Stomach smooth muscle (tissue), 2 donors: ENCODE measurements at regions not wholly inside any gene's neighbourhood (a gene's known extent, or its start where the extent isn't known, plus 50 kb on each side); places are given as distances from the start of the nearest gene placed in this dataset.

Source experiments
- H3K27ac ChIP-seq: one replicate; pipeline ENCODE4 v1.7.0; 2013; ENCODE audit warnings: mild to moderate bottlenecking, low read length, inconsistent platforms
- H3K27me3 ChIP-seq, 2 donors: one replicate each; pipeline ENCODE4 v1.7.0; 2013; ENCODE audit warnings: low read length in 2 of 2; ENCODE audit not compliant: insufficient read depth in 2 of 2, control insufficient read depth in 1 of 2
- H3K36me3 ChIP-seq, 2 donors: one replicate each; pipeline ENCODE4 v1.7.0; 2013; ENCODE audit warnings: low read length in 2 of 2; ENCODE audit not compliant: control insufficient read depth in 2 of 2, insufficient read depth in 2 of 2
- H3K4me1 ChIP-seq: one replicate; pipeline ENCODE4 v1.7.0; 2013; ENCODE audit warnings: low read length; ENCODE audit not compliant: control insufficient read depth, insufficient read depth
- H3K4me3 ChIP-seq, 2 donors: one replicate each; pipeline ENCODE4 v1.7.0; 2013; ENCODE audit warnings: low read length in 2 of 2
- H3K9ac ChIP-seq, 2 donors: one replicate each; pipeline ENCODE4 v1.7.0; 2013; ENCODE audit warnings: low read length in 2 of 2, mild to moderate bottlenecking in 1 of 2
- H3K9me3 ChIP-seq, 2 donors: one replicate each; pipeline ENCODE4 v1.7.0; 2013; ENCODE audit warnings: low read length in 2 of 2; ENCODE audit not compliant: control insufficient read depth in 2 of 2
- donor health status: healthy.
- donor health status: Pancreatic carcinoma.

DNA sequence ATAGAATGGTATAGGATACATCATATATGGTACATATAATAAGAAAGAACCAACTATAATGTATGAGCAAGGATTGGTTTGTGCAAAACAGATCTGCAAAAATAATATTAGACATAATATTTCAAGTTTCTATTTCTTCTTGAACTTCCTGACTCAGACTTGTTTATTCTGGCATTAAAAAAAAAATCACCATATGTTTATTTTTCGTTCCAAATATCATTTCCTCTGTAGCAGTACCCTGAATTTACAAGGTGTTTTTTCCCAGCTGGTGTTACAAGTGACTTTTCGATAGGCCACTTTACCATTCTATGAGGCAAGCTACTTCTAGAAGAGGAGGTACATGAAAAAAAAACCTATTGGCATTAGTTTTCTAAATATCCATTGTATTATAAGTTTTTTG is 785.0 kb downstream of the PDCD6IP start:
- no peaks in the 10 kb centered on the region for H3K36me3 ChIP-seq
- H3K27me3 ChIP-seq, result no peaks in the 10 kb centered on the region
- no peak overlapping the region for H3K4me3 ChIP-seq
- no peaks in the 10 kb centered on the region for H3K9me3 ChIP-seq
- no peaks in the 10 kb centered on the region for H3K4me1 ChIP-seq
- no peak overlapping the region for H3K27ac ChIP-seq
- H3K9ac ChIP-seq, result no peak overlapping the region

DNA sequence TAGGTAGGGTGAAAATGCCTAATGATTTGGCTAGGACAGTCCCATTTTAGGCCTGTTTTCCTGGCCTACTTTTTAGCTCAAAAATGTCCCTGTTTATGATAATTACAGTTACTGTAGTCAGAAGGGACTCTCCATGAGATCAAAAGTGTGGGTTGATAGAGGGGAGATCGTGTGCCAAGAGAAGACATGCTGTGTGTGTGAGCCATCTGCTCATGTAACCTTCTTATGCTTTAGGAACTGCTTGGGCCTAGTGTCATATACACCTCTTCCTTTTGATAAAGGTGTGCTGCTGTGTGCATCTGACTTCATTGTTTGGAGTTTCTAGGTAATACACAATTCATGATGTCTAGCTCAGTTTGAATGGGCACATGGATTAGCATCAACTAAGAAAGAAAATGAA is 786.5 kb downstream of the PDCD6IP start:
- H3K36me3 ChIP-seq, result no peaks in the 10 kb centered on the region
- H3K4me3 ChIP-seq, result no peak overlapping the region
- no peaks in the 10 kb centered on the region for H3K27me3 ChIP-seq
- H3K9me3 ChIP-seq, result no peaks in the 10 kb centered on the region
- no peak overlapping the region for H3K9ac ChIP-seq
- no peaks in the 10 kb centered on the region for H3K4me1 ChIP-seq
- no peak overlapping the region for H3K27ac ChIP-seq

DNA sequence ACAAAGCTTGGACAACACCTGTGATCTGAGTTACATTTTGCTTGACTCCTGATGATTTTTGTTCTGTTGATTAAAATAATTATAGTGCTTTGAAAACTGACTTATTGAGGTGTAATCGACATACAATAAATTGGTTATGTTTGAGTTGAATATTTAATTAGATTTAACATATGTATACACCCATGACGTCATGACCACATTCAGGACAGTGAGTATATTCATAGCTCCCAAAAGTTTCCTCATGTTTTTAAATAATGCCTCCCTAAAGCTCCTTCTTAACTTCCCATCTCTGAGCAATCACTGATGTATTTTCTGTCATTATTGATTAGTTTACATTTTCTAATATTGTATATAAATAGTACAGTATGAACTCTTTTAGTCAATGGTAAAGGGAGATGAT is 801.2 kb downstream of the PDCD6IP start:
- H3K4me1 ChIP-seq, result no peaks in the 10 kb centered on the region
- H3K9ac ChIP-seq, result no peak overlapping the region
- no peaks in the 10 kb centered on the region for H3K27me3 ChIP-seq
- H3K9me3 ChIP-seq, result peaks cover 0 to 9% of the 10 kb centered on the region in 2 donors
- H3K36me3 ChIP-seq, result no peaks in the 10 kb centered on the region
- H3K4me3 ChIP-seq, result no peak overlapping the region
- H3K27ac ChIP-seq, result no peak overlapping the region

DNA sequence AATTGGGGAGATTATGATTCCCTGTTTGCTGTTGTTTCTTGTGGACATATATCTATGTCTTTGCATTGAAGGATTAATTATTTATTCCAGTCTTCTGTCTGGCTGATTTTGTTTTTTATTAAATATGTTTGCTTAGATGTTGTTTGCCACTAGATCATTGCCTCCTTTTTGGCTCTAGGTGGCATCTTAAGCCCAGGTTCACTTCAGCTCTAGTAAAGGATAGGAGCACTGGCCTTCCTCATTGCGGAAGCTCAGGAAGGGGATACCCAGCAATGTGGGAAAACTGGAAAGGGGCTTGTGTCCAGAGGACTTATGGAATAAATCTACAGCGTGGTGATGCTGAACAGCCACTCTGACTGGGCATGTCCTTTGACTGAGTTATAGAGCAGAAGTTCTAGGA is 821.6 kb downstream of the PDCD6IP start:
- Histone ChIP-seq H3K36me3 (no peaks in the 10 kb centered on the region), H3K4me3 (no peak overlapping the region), H3K4me1 (no peaks in the 10 kb centered on the region), H3K9me3 (peaks cover 0 to 3% of the 10 kb centered on the region in 2 donors), H3K9ac (no peak overlapping the region), H3K27me3 (no peaks in the 10 kb centered on the region), H3K27ac (no peak overlapping the region)

DNA sequence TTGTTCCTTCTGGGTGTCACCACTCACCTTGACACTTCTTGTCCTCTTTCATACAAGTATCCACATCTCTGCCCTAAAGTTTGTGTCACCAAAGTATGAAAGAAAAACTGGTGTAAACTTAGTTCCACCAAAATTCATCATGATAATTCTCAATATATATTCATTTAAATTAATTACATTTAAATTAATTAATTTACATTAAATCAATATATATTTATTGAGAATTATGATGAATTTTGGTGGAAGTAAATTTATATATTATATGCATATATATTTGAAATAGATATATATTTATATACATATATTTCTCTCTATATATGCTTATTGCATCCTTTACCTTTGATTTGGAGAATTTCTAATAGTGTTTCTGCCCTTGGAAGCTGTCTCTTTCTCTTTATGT is 828.3 kb downstream of the PDCD6IP start:
- Histone ChIP-seq H3K9ac (no peak overlapping the region), H3K27me3 (no peaks in the 10 kb centered on the region), H3K27ac (no peak overlapping the region)

DNA sequence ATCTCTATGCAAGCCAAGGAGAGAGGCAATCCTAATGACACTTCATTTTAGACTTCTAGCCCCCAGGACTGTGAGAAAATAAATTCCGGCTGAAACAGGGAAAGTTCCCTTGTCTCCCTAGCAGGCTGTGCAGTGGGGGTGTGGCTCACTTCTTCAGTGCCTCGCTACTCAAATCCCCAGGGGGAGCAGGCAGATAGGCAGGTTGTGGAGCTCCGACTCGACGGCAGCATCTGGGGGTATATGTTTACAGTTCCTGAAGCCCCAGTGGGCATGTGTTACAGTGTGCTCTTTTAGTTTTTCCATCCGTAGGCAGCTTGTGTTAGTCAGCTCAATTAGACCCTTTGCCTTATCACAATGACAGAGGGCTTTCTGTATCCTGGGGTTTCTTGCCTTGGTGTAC is 836.5 kb downstream of the PDCD6IP start:
- Histone ChIP-seq H3K4me1 (no peaks in the 10 kb centered on the region), H3K27me3 (no peaks in the 10 kb centered on the region), H3K9me3 (no peaks in the 10 kb centered on the region), H3K36me3 (no peaks in the 10 kb centered on the region), H3K27ac (no peak overlapping the region), H3K4me3 (no peak overlapping the region), H3K9ac (no peak overlapping the region)

More for the DNA sequence above, 828.3 kb downstream of the PDCD6IP start:
- no peaks in the 10 kb centered on the region for H3K9me3 ChIP-seq
- H3K4me1 ChIP-seq, result no peaks in the 10 kb centered on the region
- no peaks in the 10 kb centered on the region for H3K36me3 ChIP-seq
- H3K4me3 ChIP-seq, result no peak overlapping the region

DNA sequence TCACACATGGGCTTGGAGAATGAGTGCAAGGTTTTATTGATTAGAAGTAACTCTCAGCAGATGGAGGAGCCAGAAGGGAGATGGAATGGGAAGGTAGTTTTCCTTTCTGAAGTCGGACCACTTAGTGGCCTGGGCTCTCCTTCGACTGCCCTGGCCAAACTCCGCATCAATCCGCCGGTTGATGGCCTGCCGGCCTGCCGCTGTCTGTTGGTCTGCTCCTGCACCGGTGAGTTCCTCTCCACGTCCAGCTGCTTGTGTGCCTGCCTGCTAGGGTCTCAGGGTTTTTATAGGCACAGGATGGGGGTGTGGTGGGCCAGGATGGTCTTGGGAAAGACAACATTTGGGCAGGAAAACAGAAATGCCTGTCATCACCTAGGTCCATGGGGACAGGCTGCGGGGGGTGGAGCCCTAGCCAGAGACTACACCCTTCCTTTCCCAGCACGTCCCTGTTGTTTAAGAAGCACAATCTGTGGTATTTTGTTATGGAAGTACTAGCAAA is 837.0 kb downstream of the PDCD6IP start:
- Histone ChIP-seq H3K9ac (no peak overlapping the region), H3K4me3 (no peak overlapping the region), H3K27me3 (no peaks in the 10 kb centered on the region), H3K9me3 (no peaks in the 10 kb centered on the region), H3K36me3 (no peaks in the 10 kb centered on the region), H3K27ac (no peak overlapping the region), H3K4me1 (no peaks in the 10 kb centered on the region)

DNA sequence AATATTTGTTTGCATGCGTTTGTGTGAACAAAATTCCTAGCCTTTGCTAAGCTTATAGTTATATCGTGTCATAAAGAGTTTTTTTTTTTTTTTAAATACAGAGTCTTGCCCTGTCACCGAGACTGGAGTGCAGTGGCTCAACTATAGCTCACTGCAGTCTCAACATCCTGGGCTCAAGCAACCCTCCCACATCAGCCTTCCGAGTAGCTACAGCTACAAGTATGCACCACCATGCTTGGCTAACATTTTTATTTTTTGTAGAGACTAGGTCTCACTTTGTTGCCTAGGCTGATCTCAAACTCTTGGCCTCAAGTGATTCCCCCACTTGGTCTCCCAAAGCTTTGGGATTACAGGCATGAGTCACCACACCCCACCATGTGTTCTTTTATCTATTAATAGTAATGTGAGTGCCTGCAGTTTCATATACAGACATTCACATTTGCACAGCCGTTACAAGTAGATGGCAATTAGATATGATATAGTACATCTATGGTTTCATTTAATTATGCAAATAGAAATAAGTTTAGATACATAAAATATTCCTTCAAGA is 848.6 kb downstream of the PDCD6IP start:
- H3K4me3 ChIP-seq, result no peak overlapping the region
- H3K27me3 ChIP-seq, result no peaks in the 10 kb centered on the region
- no peak overlapping the region for H3K9ac ChIP-seq
- H3K27ac ChIP-seq, result no peak overlapping the region
- H3K36me3 ChIP-seq, result no peaks in the 10 kb centered on the region
- H3K4me1 ChIP-seq, result no peaks in the 10 kb centered on the region
- no peaks in the 10 kb centered on the region for H3K9me3 ChIP-seq

DNA sequence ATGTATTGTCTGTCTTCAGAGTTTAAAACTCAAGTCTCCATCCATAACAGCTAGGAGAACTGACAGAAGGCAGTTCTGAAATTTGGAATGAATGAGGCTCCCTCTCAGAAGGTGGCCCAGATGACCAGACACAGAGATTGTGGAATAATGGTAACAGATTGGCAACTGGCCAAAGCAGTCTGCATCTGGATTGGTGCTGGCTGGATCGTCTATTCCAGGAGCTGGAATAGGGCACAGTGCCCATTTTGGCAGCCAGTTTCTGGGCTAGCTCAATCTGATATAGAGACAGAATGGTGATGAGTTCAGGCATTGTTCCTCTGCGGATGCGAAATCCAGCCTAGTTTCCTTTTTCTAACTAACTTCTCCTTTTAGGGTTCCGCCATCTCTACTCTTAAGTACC is 851.7 kb downstream of the PDCD6IP start:
- Histone ChIP-seq H3K36me3 (no peaks in the 10 kb centered on the region), H3K9me3 (no peaks in the 10 kb centered on the region), H3K27me3 (no peaks in the 10 kb centered on the region), H3K4me1 (no peaks in the 10 kb centered on the region), H3K4me3 (no peak overlapping the region), H3K27ac (no peak overlapping the region), H3K9ac (no peak overlapping the region)

DNA sequence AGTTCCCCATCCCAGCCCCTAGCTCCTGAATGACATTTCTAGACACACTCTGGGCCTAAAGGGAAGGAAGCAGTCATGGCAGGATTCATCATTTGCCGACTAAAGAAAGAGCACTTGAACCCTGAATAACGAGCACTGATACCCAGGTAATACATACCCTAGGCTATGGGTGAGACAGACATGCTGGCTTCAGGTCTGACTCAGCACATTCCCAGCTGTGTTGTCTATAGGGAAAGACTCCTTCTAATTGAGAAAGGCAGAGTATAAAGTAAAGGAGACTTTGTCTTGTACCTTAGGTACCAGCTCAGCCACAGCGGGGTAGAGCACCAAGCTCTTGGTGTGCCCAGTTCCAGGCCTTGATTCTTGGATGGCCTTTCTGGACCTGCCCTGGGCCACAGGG is 870.5 kb downstream of the PDCD6IP start:
- Histone ChIP-seq H3K27ac (no peak overlapping the region), H3K27me3 (no peaks in the 10 kb centered on the region), H3K4me3 (no peak overlapping the region), H3K4me1 (no peaks in the 10 kb centered on the region), H3K36me3 (no peaks in the 10 kb centered on the region), H3K9me3 (no peaks in the 10 kb centered on the region), H3K9ac (no peak overlapping the region)

DNA sequence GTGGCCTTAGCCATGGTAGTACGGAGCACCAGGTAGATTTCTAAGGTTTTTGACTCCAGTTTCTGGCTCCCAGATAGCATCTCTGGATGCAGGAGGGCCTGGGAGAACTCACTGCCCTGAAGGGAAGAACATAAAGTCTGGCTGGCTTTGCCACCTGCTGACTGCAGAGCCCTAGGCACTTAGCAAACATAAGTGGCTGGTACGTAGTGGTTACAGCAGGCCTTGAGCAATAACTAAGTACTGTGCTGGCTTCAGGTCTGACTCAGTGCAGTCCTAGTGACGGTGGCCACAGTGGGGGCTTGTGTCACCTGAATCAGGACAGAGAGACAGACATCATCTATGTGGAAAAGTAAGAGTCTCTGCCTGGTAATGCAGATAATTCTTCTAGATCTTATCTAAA is 871.1 kb downstream of the PDCD6IP start:
- Histone ChIP-seq H3K9ac (no peak overlapping the region), H3K9me3 (no peaks in the 10 kb centered on the region), H3K36me3 (no peaks in the 10 kb centered on the region), H3K27ac (no peak overlapping the region), H3K4me3 (no peak overlapping the region), H3K27me3 (no peaks in the 10 kb centered on the region), H3K4me1 (no peaks in the 10 kb centered on the region)
